ENCODE measurements at regions not wholly inside any gene's neighbourhood (a gene's known extent, or its start where the extent isn't known, plus 50 kb on each side); places are given as distances from the start of the nearest gene placed in this dataset.

DNA sequence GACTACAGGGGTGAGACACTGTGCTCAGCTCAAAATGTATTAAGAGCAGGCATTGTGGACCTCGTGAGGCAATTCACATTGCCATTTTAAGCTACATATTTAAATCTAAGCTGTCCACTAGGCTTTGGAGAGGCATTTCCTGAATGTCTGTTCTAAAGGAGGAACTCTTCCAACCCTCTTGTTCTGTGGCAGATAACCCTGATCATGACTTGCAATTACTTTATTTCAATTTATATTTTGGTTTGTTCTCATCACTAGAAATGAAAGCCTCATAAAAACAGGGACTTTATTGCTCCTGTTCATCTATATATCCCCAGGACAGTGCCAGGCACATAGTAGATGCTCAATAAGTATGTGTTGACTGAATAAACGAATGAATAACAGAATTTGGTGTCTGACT is 84.0 kb upstream of the SALL4 start:
- Histone ChIP-seq H3K4me3 (ENCODE audit: low read depth, low read length) (no peak overlapping the region), H3K27me3 (replicated peaks; ENCODE audit: control insufficient read depth, insufficient read depth, low read length) (no peaks in the 10 kb centered on the region), H3K36me3 (ENCODE audit: control insufficient read depth, insufficient read depth, low read length) (no peaks in the 10 kb centered on the region), H3K9me3 (no peaks in the 10 kb centered on the region), H3K4me1 (peaks cover 38% of the 10 kb centered on the region)
- Mint-ChIP-seq H3K9me3 (ENCODE audit: unreplicated experiment) (no peaks in the 10 kb centered on the region), H3K36me3 (ENCODE audit: insufficient read depth, unreplicated experiment) (no peaks in the 10 kb centered on the region), H3K4me3 (ENCODE audit: unreplicated experiment) (no peak overlapping the region), H3K27ac (ENCODE audit: unreplicated experiment) (peak overlapping the region; percentile 17), H3K27me3 (ENCODE audit: insufficient read depth, unreplicated experiment) (no peaks in the 10 kb centered on the region), H3K4me1 (ENCODE audit: low read depth, unreplicated experiment) (peaks cover 32% of the 10 kb centered on the region)
- CTCF ChIA-PET = interaction anchor here (0.6 kb wide), 1 partner anchor 185 kb away, joined by 3 read pairs; no protein-coding TSS in a partner anchor
- TF ChIP-seq, protein P1, sequence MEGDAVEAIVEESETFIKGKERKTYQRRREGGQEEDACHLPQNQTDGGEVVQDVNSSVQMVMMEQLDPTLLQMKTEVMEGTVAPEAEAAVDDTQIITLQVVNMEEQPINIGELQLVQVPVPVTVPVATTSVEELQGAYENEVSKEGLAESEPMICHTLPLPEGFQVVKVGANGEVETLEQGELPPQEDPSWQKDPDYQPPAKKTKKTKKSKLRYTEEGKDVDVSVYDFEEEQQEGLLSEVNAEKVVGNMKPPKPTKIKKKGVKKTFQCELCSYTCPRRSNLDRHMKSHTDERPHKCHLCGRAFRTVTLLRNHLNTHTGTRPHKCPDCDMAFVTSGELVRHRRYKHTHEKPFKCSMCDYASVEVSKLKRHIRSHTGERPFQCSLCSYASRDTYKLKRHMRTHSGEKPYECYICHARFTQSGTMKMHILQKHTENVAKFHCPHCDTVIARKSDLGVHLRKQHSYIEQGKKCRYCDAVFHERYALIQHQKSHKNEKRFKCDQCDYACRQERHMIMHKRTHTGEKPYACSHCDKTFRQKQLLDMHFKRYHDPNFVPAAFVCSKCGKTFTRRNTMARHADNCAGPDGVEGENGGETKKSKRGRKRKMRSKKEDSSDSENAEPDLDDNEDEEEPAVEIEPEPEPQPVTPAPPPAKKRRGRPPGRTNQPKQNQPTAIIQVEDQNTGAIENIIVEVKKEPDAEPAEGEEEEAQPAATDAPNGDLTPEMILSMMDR (IDR thresholded peaks at IDR 0.05; ENCODE audit: insufficient read depth in 1 of 2, low read depth in 1 of 2, low read length in 1 of 2, severe bottlenecking in 1 of 2, unreplicated experiment in 1 of 2) = no peak
- intact Hi-C loops (cut with micrococcal nuclease; ENCODE audit: unreplicated experiment) = no loop called here
- POLR2A ChIA-PET = no interaction called here
- DNase-seq = no peak
- no TSS peak for BruUV-seq (replicated peaks)

DNA sequence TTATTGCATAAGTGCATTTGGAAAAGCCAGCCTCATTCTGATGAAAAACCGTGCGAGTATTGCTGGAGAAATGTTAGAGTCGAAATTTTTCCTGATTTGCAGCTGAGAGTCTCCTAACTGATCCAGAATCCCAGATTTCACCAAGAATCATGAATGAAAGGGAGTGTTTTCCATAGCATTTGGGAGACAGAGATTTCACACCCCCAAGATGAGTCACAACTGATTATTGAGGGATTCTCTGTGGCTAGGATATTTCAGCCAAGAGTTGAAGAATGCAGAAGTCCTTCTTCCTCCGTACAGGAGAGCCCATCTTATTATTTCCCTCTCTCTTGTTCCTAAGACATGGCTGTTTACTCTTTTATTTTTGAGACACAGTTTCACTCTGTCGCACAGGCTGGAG is 82.2 kb upstream of the SALL4 start:
- TF ChIP-seq, protein P1 (IDR thresholded peaks at IDR 0.05; ENCODE audit: insufficient read depth in 1 of 2, low read depth in 1 of 2, low read length in 1 of 2, severe bottlenecking in 1 of 2, unreplicated experiment in 1 of 2) = no peak
- peaks cover 27% of the 10 kb centered on the region for H3K4me1 Mint-ChIP-seq (ENCODE audit: low read depth, unreplicated experiment)
- POLR2A ChIA-PET = no interaction called here
- no peaks in the 10 kb centered on the region for H3K36me3 ChIP-seq (ENCODE audit: control insufficient read depth, insufficient read depth, low read length)
- H3K4me3 ChIP-seq (ENCODE audit: low read depth, low read length) = no peak overlapping the region
- peaks cover 29% of the 10 kb centered on the region for H3K4me1 ChIP-seq
- intact Hi-C loops (cut with micrococcal nuclease; ENCODE audit: unreplicated experiment) = no loop called here
- no peaks in the 10 kb centered on the region for H3K36me3 Mint-ChIP-seq (ENCODE audit: insufficient read depth, unreplicated experiment)
- DNase-seq = no peak
- H3K27me3 Mint-ChIP-seq (ENCODE audit: insufficient read depth, unreplicated experiment) = no peaks in the 10 kb centered on the region
- H3K9me3 ChIP-seq = no peaks in the 10 kb centered on the region
- no peak overlapping the region for H3K4me3 Mint-ChIP-seq (ENCODE audit: unreplicated experiment)
- H3K9me3 Mint-ChIP-seq (ENCODE audit: unreplicated experiment) = no peaks in the 10 kb centered on the region
- no peaks in the 10 kb centered on the region for H3K27me3 ChIP-seq (replicated peaks; ENCODE audit: control insufficient read depth, insufficient read depth, low read length)
- BruUV-seq (replicated peaks) = no TSS peak
- no peak overlapping the region for H3K27ac Mint-ChIP-seq (ENCODE audit: unreplicated experiment)
- CTCF ChIA-PET = no interaction called here

DNA sequence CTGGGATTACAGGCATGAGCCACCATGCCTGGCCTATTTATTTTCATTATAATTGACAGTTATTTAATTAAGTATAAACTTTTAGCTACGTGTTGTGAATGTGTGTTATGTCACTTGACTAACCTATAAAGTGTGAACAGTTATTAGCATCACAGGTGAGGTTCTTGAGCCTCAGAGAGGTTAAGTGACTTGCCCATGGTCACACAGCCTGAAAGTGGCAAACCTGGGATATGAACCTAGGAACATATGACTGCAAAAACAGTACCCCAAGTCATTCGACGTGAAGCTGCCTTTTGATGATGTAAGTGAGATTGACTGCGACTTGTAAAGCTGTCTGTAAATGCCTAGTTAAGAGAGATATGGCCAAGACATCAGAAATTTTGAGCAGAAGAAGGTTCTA is 77.9 kb upstream of the SALL4 start:
- no peaks in the 10 kb centered on the region for H3K9me3 ChIP-seq
- H3K36me3 ChIP-seq (ENCODE audit: control insufficient read depth, insufficient read depth, low read length) = no peaks in the 10 kb centered on the region
- H3K9me3 Mint-ChIP-seq (ENCODE audit: unreplicated experiment) = no peaks in the 10 kb centered on the region
- H3K4me1 Mint-ChIP-seq (ENCODE audit: low read depth, unreplicated experiment) = peaks cover 12% of the 10 kb centered on the region
- H3K4me3 ChIP-seq (ENCODE audit: low read depth, low read length) = no peak overlapping the region
- no peaks in the 10 kb centered on the region for H3K4me1 ChIP-seq
- TF ChIP-seq, protein P1 (IDR thresholded peaks at IDR 0.05; ENCODE audit: insufficient read depth in 1 of 2, low read depth in 1 of 2, low read length in 1 of 2, severe bottlenecking in 1 of 2, unreplicated experiment in 1 of 2) = no peak
- no peak overlapping the region for H3K27ac Mint-ChIP-seq (ENCODE audit: unreplicated experiment)
- H3K4me3 Mint-ChIP-seq (ENCODE audit: unreplicated experiment) = no peak overlapping the region
- no peaks in the 10 kb centered on the region for H3K36me3 Mint-ChIP-seq (ENCODE audit: insufficient read depth, unreplicated experiment)
- no peaks in the 10 kb centered on the region for H3K27me3 ChIP-seq (replicated peaks; ENCODE audit: control insufficient read depth, insufficient read depth, low read length)
- intact Hi-C loops (cut with micrococcal nuclease; ENCODE audit: unreplicated experiment) = no loop called here
- H3K27me3 Mint-ChIP-seq (ENCODE audit: insufficient read depth, unreplicated experiment) = no peaks in the 10 kb centered on the region
- POLR2A ChIA-PET = no interaction called here
- no TSS peak for BruUV-seq (replicated peaks)
- CTCF ChIA-PET = interaction anchor here (0.6 to 0.9 kb wide), 2 partner anchors 38 to 179 kb away, joined by 4 read pairs; no protein-coding TSS in a partner anchor
- DNase-seq = no peak

Measured in Caco-2 (cell line).